Liver (tissue), 8 donors: ENCODE measurements at regions not wholly inside any gene's neighbourhood (a gene's known extent, or its start where the extent isn't known, plus 50 kb on each side); places are given as distances from the start of the nearest gene placed in this dataset.

Experiments used
- DNase-seq: peaks from one replicate; pipeline ENCODE4 v3.0.0-alpha.2; 2017; ENCODE audit warnings: low spot score
- H3K27ac ChIP-seq, 2 donors: one replicate each; pipeline ENCODE4 v1.7.0; 2013; ENCODE audit warnings: inconsistent platforms in 2 of 2, low read length in 2 of 2, control low read depth in 1 of 2, low read depth in 1 of 2, mild to moderate bottlenecking in 1 of 2
- H3K27me3 ChIP-seq, 4 donors: one replicate each; pipeline versions ENCODE4 v1.6.1 to v1.7.0; 2013; ENCODE audit warnings: low read length in 3 of 4, inconsistent platforms in 1 of 4, mild to moderate bottlenecking in 1 of 4, moderate library complexity in 1 of 4; ENCODE audit not compliant: control insufficient read depth in 4 of 4, insufficient read depth in 4 of 4
- H3K36me3 ChIP-seq, 4 donors: one replicate each; pipeline versions ENCODE4 v1.6.1 to v1.7.0; 2013; ENCODE audit warnings: low read length in 3 of 4, mild to moderate bottlenecking in 3 of 4, low read depth in 1 of 4, moderate library complexity in 1 of 4; ENCODE audit not compliant: control insufficient read depth in 4 of 4, insufficient read depth in 3 of 4
- H3K4me1 ChIP-seq, 4 donors: one replicate each; pipeline versions ENCODE4 v1.6.1 to v1.7.0; 2013; ENCODE audit warnings: low read length in 3 of 4, mild to moderate bottlenecking in 3 of 4, moderate library complexity in 1 of 4; ENCODE audit not compliant: control insufficient read depth in 4 of 4, insufficient read depth in 4 of 4
- H3K4me3 ChIP-seq, 3 donors: one replicate each; pipeline versions ENCODE4 v1.6.1 to v1.7.0; 2013; ENCODE audit warnings: low read length in 3 of 3, control low read depth in 1 of 3, low read depth in 1 of 3, mild to moderate bottlenecking in 1 of 3
- H3K9ac ChIP-seq, 2 donors: one replicate each; pipeline ENCODE4 v1.7.0; 2013; ENCODE audit warnings: low read length in 2 of 2, mild to moderate bottlenecking in 2 of 2, moderate library complexity in 2 of 2, control low read depth in 1 of 2, low read depth in 1 of 2
- H3K9me3 ChIP-seq, 4 donors: one replicate each; pipeline versions ENCODE4 v1.6.1 to v1.7.0; 2013; ENCODE audit warnings: low read length in 3 of 4; ENCODE audit not compliant: control insufficient read depth in 4 of 4
- FOXA2 ChIP-seq: IDR thresholded peaks from 2 replicates; pipeline ENCODE4 v1.6.1; 2016; ENCODE audit warnings: antibody characterized with exemption
- GABPA ChIP-seq, 2 donors: IDR thresholded peaks in 1 of 2; conservative IDR thresholded peaks in 1 of 2; 2 replicates each; pipeline ENCODE4 v1.6.1; 2016; ENCODE audit warnings: antibody characterized with exemption in 2 of 2, mild to moderate bottlenecking in 1 of 2, moderate library complexity in 1 of 2
- HNF4G ChIP-seq: IDR thresholded peaks from 2 replicates; pipeline ENCODE4 v1.6.1; 2016; ENCODE audit warnings: antibody characterized with exemption
- JUND ChIP-seq, 2 donors: IDR thresholded peaks; 2 replicates each; pipeline ENCODE4 v1.6.1; 2016; ENCODE audit warnings: antibody characterized with exemption in 2 of 2
- RAD21 ChIP-seq, 2 donors: IDR thresholded peaks; 2 replicates each; pipeline ENCODE4 v1.6.1; 2016; ENCODE audit warnings: antibody characterized with exemption in 2 of 2, mild to moderate bottlenecking in 2 of 2
- RXRA ChIP-seq, 2 donors: IDR thresholded peaks; 2 replicates each; pipeline ENCODE4 v1.6.1; 2017 to 2018; ENCODE audit warnings: antibody characterized with exemption in 2 of 2, mild to moderate bottlenecking in 1 of 2
- SP1 ChIP-seq: IDR thresholded peaks from 2 replicates; pipeline ENCODE4 v1.6.1; 2018; ENCODE audit warnings: antibody characterized with exemption, mild to moderate bottlenecking
- TAF1 ChIP-seq: conservative IDR thresholded peaks from 2 replicates; pipeline ENCODE4 v1.6.1; 2016; ENCODE audit warnings: antibody characterized with exemption, mild to moderate bottlenecking
- YY1 ChIP-seq: IDR thresholded peaks from 2 replicates; pipeline ENCODE4 v1.6.1; 2016; ENCODE audit warnings: antibody characterized with exemption, mild to moderate bottlenecking
- WGBS: extraction: QIAGEN DNeasy Blood & Tissue Kit; methylation state at CpG from one replicate; pipeline ENCODE4 v1.1.7; 2013; 5-methylcytosine and 5-hydroxymethylcytosine counted together
- TF ChIP-seq, protein P1 (sequence below): IDR thresholded peaks from 2 replicates; pipeline ENCODE4 v1.6.1; 2016; ENCODE audit warnings: antibody characterized with exemption
- TF ChIP-seq, protein P2 (sequence below): IDR thresholded peaks from 2 replicates; pipeline ENCODE4 v1.6.1; 2016; ENCODE audit warnings: antibody characterized with exemption
- TF ChIP-seq, protein P3 (sequence below): IDR thresholded peaks from 2 replicates; pipeline ENCODE4 v1.6.1; 2016; ENCODE audit warnings: antibody characterized with exemption, mild to moderate bottlenecking
- TF ChIP-seq, protein P4 (sequence below): IDR thresholded peaks from 2 replicates; pipeline ENCODE4 v1.6.1; 2016; ENCODE audit warnings: antibody characterized with exemption
- TF ChIP-seq, protein P5 (sequence below): fragments of 150-350 bp; IDR thresholded peaks from 2 replicates; pipeline ENCODE4 v1.5.1; 2017; ENCODE audit warnings: improper control_type of control experiment, low read depth, low read length; ENCODE audit not compliant: missing input control
- donor health status: healthy.
- donor health status: healthy.
- donor health status: healthy.
- donor health status: healthy.
- donor health status: healthy.

DNA sequence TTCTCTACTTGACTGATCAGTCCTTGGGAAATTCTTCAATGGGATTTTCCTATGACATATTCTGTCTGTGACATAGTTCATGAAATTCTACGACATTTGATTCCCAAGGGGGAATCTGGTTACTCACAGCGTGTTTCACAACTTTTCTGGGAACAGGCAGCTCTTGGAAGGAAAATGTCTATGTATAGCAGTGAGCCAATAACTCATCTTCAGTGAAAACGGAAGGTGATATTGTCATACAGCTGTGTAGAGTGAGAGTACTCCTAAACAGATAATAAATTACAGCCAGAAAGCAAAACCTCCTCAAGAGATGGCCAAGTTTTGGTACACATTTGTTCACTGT lies 91.4 kb downstream of the C9orf152 start:
- Histone ChIP-seq H3K9me3 (no peaks in the 10 kb centered on the region), H3K4me3 (no peak overlapping the region), H3K4me1 (no peaks in the 10 kb centered on the region), H3K27me3 (no peaks in the 10 kb centered on the region), H3K9ac (no peak overlapping the region), H3K36me3 (peaks cover 0 to 6% (median under 1%) of the 10 kb centered on the region in 4 donors), H3K27ac (no peak overlapping the region)
- TF ChIP-seq FOXA2: no peak
- TF ChIP-seq RAD21 (IDR thresholded peaks at IDR 0.05): no peak
- TF ChIP-seq SP1: no peak
- TF ChIP-seq, protein P1, sequence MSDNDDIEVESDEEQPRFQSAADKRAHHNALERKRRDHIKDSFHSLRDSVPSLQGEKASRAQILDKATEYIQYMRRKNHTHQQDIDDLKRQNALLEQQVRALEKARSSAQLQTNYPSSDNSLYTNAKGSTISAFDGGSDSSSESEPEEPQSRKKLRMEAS: no peak
- TF ChIP-seq GABPA (IDR thresholded peaks at IDR 0.05 in 1 of 2, conservative IDR thresholded peaks at IDR 0.05 in 1 of 2): no peak
- no peak for TF ChIP-seq YY1
- no peak for TF ChIP-seq HNF4G
- TF ChIP-seq, protein P2, sequence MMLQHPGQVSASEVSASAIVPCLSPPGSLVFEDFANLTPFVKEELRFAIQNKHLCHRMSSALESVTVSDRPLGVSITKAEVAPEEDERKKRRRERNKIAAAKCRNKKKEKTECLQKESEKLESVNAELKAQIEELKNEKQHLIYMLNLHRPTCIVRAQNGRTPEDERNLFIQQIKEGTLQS: no peak
- no peak for TF ChIP-seq RXRA (IDR thresholded peaks at IDR 0.05)
- TF ChIP-seq, protein P3, sequence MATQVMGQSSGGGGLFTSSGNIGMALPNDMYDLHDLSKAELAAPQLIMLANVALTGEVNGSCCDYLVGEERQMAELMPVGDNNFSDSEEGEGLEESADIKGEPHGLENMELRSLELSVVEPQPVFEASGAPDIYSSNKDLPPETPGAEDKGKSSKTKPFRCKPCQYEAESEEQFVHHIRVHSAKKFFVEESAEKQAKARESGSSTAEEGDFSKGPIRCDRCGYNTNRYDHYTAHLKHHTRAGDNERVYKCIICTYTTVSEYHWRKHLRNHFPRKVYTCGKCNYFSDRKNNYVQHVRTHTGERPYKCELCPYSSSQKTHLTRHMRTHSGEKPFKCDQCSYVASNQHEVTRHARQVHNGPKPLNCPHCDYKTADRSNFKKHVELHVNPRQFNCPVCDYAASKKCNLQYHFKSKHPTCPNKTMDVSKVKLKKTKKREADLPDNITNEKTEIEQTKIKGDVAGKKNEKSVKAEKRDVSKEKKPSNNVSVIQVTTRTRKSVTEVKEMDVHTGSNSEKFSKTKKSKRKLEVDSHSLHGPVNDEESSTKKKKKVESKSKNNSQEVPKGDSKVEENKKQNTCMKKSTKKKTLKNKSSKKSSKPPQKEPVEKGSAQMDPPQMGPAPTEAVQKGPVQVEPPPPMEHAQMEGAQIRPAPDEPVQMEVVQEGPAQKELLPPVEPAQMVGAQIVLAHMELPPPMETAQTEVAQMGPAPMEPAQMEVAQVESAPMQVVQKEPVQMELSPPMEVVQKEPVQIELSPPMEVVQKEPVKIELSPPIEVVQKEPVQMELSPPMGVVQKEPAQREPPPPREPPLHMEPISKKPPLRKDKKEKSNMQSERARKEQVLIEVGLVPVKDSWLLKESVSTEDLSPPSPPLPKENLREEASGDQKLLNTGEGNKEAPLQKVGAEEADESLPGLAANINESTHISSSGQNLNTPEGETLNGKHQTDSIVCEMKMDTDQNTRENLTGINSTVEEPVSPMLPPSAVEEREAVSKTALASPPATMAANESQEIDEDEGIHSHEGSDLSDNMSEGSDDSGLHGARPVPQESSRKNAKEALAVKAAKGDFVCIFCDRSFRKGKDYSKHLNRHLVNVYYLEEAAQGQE: no peak
- TF ChIP-seq, protein P4, sequence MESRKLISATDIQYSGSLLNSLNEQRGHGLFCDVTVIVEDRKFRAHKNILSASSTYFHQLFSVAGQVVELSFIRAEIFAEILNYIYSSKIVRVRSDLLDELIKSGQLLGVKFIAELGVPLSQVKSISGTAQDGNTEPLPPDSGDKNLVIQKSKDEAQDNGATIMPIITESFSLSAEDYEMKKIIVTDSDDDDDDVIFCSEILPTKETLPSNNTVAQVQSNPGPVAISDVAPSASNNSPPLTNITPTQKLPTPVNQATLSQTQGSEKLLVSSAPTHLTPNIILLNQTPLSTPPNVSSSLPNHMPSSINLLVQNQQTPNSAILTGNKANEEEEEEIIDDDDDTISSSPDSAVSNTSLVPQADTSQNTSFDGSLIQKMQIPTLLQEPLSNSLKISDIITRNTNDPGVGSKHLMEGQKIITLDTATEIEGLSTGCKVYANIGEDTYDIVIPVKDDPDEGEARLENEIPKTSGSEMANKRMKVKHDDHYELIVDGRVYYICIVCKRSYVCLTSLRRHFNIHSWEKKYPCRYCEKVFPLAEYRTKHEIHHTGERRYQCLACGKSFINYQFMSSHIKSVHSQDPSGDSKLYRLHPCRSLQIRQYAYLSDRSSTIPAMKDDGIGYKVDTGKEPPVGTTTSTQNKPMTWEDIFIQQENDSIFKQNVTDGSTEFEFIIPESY: no peak
- TF ChIP-seq, protein P5, sequence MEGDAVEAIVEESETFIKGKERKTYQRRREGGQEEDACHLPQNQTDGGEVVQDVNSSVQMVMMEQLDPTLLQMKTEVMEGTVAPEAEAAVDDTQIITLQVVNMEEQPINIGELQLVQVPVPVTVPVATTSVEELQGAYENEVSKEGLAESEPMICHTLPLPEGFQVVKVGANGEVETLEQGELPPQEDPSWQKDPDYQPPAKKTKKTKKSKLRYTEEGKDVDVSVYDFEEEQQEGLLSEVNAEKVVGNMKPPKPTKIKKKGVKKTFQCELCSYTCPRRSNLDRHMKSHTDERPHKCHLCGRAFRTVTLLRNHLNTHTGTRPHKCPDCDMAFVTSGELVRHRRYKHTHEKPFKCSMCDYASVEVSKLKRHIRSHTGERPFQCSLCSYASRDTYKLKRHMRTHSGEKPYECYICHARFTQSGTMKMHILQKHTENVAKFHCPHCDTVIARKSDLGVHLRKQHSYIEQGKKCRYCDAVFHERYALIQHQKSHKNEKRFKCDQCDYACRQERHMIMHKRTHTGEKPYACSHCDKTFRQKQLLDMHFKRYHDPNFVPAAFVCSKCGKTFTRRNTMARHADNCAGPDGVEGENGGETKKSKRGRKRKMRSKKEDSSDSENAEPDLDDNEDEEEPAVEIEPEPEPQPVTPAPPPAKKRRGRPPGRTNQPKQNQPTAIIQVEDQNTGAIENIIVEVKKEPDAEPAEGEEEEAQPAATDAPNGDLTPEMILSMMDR: no peak
- 77% methylated on average over 3 of the region's 3 CpGs for WGBS
- no peak for DNase-seq

DNA sequence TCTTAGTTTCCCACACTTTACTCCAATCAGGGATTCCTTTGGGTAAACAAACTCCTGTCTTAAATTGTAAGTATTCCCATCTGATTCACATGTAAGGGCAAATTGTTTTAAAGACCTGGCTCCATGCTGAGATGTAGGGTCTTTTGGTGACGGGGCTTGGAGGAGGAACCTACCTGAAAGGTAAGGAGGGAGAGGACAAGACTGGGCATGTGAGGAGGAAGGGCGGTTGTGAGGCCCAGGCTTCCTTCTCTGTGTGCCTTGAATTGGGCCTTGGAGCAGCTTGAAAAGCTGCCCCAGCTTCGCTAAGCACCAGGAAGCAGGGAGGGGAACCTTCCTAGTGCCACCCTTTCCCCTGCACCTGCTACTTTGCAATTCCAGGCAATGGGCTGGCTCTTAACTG lies 86.8 kb downstream of the C9orf152 start:
- Histone ChIP-seq H3K27ac (no peak overlapping the region), H3K36me3 (no peaks in the 10 kb centered on the region), H3K27me3 (no peaks in the 10 kb centered on the region), H3K4me1 (peaks cover 4 to 32% (median 13%) of the 10 kb centered on the region in 4 donors), H3K9ac (no peak overlapping the region), H3K9me3 (no peaks in the 10 kb centered on the region), H3K4me3 (no peak overlapping the region)
- 94% methylated on average over 3 of the region's 3 CpGs for WGBS
- DNase-seq: no peak
- TF ChIP-seq, protein P3: no peak
- TF ChIP-seq TAF1 (no peak), HNF4G (no peak), FOXA2 (no peak), YY1 (no peak), SP1 (no peak), RAD21 (IDR thresholded peaks at IDR 0.05) (no peak), JUND (IDR thresholded peaks at IDR 0.05) (no peak), GABPA (IDR thresholded peaks at IDR 0.05 in 1 of 2, conservative IDR thresholded peaks at IDR 0.05 in 1 of 2) (no peak)
- TF ChIP-seq, protein P1: no peak
- TF ChIP-seq, protein P2: no peak
- TF ChIP-seq, protein P5: no peak
